ENCODE measurements at regions not wholly inside any gene's neighbourhood (a gene's known extent, or its start where the extent isn't known, plus 50 kb on each side); places are given as distances from the start of the nearest gene placed in this dataset.

DNA sequence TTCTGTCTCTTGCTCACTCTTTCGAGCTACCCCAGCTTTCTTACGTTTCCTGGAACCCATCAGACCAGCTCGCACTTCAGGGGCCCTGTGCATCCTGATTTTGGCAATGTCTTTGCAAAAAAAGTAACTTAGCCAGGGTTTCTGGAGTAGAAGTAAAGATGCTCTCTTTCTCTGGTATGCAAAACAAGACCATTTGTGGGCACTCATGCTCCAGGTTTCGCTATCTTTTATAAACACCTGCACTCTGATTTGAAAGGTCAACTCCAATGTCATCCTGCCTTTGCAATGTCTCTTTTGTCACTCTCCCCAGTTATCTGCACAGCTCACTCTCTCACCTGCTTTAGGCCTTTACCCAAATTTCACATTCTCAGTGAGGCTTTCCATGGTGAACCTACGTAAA, 869.1 kb downstream of the QKI start:
- Histone ChIP-seq H3K27me3 (no peaks in the 10 kb centered on the region), H3K9me3 (no peaks in the 10 kb centered on the region), H3K4me1 (no peaks in the 10 kb centered on the region), H3K4me3 (no peak overlapping the region), H3K36me3 (no peaks in the 10 kb centered on the region), H3K27ac (no peak overlapping the region)
- in situ Hi-C loops (cut with MboI; ENCODE audit: low sequenced_read_pairs in 4 of 4), result no loop called here
- TF ChIP-seq POLR2A (IDR thresholded peaks at IDR 0.05) (no peak), CTCF (IDR thresholded peaks at IDR 0.05 in 4 of 5, conservative IDR thresholded peaks at IDR 0.05 in 1 of 5) (no peak)
- intact Hi-C loops (cut with DNase I; ENCODE audit: low total_unique reads), result no loop called here
- DNase-seq (no peak), ATAC-seq (no peak)

- Histone ChIP-seq H3K4me1 (no peaks in the 10 kb centered on the region), H3K27ac (no peak overlapping the region), H3K4me3 (no peak overlapping the region), H3K9me3 (no peaks in the 10 kb centered on the region), H3K36me3 (no peaks in the 10 kb centered on the region), H3K27me3 (no peaks in the 10 kb centered on the region)
- no peak for ATAC-seq
- TF ChIP-seq CTCF (IDR thresholded peaks at IDR 0.05 in 4 of 5, conservative IDR thresholded peaks at IDR 0.05 in 1 of 5), result no peak
- TF ChIP-seq POLR2A (IDR thresholded peaks at IDR 0.05), result no peak
- DNase-seq, result no peak
- intact Hi-C loops (cut with DNase I; ENCODE audit: low total_unique reads), result no loop called here
- in situ Hi-C loops (cut with MboI; ENCODE audit: low sequenced_read_pairs in 4 of 4), result no loop called here
Observed at GRCh38 chr6:164276211-164276610, 861.7 kb downstream of the QKI start.

DNA sequence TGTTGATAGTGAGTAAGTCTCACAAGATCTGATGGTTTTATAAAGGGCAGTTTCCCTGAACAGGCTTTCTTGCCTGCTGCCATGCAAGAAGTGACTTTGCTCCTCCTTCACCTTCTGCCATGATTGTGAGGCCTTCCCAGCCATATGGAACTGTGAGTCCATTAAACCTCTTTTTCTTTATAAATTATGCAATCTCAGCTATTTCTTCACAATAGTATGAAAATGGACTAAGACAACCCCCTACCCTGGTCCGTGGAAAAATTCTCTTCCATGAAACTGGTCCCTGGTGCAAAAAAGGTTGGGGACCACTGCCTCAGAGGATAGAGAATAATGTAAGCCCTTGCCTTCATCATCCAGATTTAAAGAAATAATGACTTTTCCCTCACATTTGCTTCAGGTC, 861.3 kb downstream of the QKI start:
- TF ChIP-seq CTCF (IDR thresholded peaks at IDR 0.05 in 4 of 5, conservative IDR thresholded peaks at IDR 0.05 in 1 of 5) (no peak), POLR2A (IDR thresholded peaks at IDR 0.05) (no peak)
- in situ Hi-C loops (cut with MboI; ENCODE audit: low sequenced_read_pairs in 4 of 4), result no loop called here
- H3K27me3 ChIP-seq, result no peaks in the 10 kb centered on the region
- no peaks in the 10 kb centered on the region for H3K4me1 ChIP-seq
- intact Hi-C loops (cut with DNase I; ENCODE audit: low total_unique reads), result no loop called here
- H3K4me3 ChIP-seq, result no peak overlapping the region
- DNase-seq (no peak), ATAC-seq (no peak)
- H3K9me3 ChIP-seq, result no peaks in the 10 kb centered on the region
- no peak overlapping the region for H3K27ac ChIP-seq
- H3K36me3 ChIP-seq, result no peaks in the 10 kb centered on the region

GRCh38 chr6:164274493-164274892, 860.0 kb downstream of the QKI start:
- TF ChIP-seq POLR2A (IDR thresholded peaks at IDR 0.05) (no peak), CTCF (IDR thresholded peaks at IDR 0.05 in 4 of 5, conservative IDR thresholded peaks at IDR 0.05 in 1 of 5) (no peak)
- H3K27me3 ChIP-seq, result no peaks in the 10 kb centered on the region
- H3K4me1 ChIP-seq, result no peaks in the 10 kb centered on the region
- H3K4me3 ChIP-seq, result no peak overlapping the region
- no peaks in the 10 kb centered on the region for H3K36me3 ChIP-seq
- in situ Hi-C loops (cut with MboI; ENCODE audit: low sequenced_read_pairs in 4 of 4) (no loop called here), intact Hi-C loops (cut with DNase I; ENCODE audit: low total_unique reads) (no loop called here)
- no peak for ATAC-seq
- no peak for DNase-seq
- H3K9me3 ChIP-seq, result no peaks in the 10 kb centered on the region
- no peak overlapping the region for H3K27ac ChIP-seq

DNA sequence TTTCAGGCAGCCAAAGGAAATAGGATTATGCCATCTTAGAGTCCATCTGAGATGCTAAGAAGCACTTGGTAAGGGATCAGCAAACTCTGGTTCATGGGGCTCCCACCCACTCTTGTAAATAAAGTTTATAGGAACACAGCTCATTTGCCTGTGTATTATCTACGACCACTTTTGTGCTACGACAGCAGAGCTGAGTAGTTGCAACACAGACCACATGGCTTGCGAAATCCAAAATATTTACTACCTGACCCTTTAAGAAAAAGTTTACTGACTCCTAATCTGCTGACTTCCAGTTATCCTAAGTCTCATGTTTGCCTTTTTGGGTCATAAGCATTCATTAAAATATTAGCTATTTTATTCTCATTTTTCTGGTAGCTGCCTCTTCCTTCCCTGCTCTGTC, 859.0 kb downstream of the QKI start:
- in situ Hi-C loops (cut with MboI; ENCODE audit: low sequenced_read_pairs in 4 of 4) (no loop called here), intact Hi-C loops (cut with DNase I; ENCODE audit: low total_unique reads) (no loop called here)
- TF ChIP-seq CTCF (IDR thresholded peaks at IDR 0.05 in 4 of 5, conservative IDR thresholded peaks at IDR 0.05 in 1 of 5) (no peak), POLR2A (IDR thresholded peaks at IDR 0.05) (no peak)
- no peak for DNase-seq
- no peaks in the 10 kb centered on the region for H3K4me1 ChIP-seq
- H3K27me3 ChIP-seq, result no peaks in the 10 kb centered on the region
- H3K36me3 ChIP-seq, result no peaks in the 10 kb centered on the region
- H3K9me3 ChIP-seq, result no peaks in the 10 kb centered on the region
- ATAC-seq, result no peak
- no peak overlapping the region for H3K27ac ChIP-seq
- H3K4me3 ChIP-seq, result no peak overlapping the region

All from gastrocnemius medialis (tissue), 4 donors.